ENCODE measurements at regions not wholly inside any gene's neighbourhood (a gene's known extent, or its start where the extent isn't known, plus 50 kb on each side); places are given as distances from the start of the nearest gene placed in this dataset.

GRCh38 chr2:236704887-236705286 is 135.3 kb downstream of the ACKR3 start:
- TF ChIP-seq RAD21 (IDR thresholded peaks at IDR 0.05 in 1 of 2, conservative IDR thresholded peaks at IDR 0.05 in 1 of 2; ENCODE audit: low read depth in 2 of 2, low read length in 2 of 2): no peak
- TF ChIP-seq POLR2A (IDR thresholded peaks at IDR 0.05; ENCODE audit: control extremely low read depth in 1 of 2, low read depth in 2 of 2, low read length in 2 of 2): no peak

Measured in H1 (cell line).